Stimulated activated CD8-positive, alpha-beta memory T cell treated with anti-CD3 and anti-CD28 coated beads, Interleukin-12 subunit alpha, Interleukin-12 subunit beta, amount 100 ng/mL, for 4 hours (primary cell): ENCODE measurements at regions not wholly inside any gene's neighbourhood (a gene's known extent, or its start where the extent isn't known, plus 50 kb on each side); places are given as distances from the start of the nearest gene placed in this dataset.
"Not testable (repeated sequence)": the region's sequence is repeated elsewhere in the genome, so short reads cannot be mapped to it uniquely, and the experiment has no call there.

Experiments used
- DNase-seq: peaks from one replicate; pipeline ENCODE4 v3.0.0-alpha.2; 2020; ENCODE audit warnings: low read depth

DNA sequence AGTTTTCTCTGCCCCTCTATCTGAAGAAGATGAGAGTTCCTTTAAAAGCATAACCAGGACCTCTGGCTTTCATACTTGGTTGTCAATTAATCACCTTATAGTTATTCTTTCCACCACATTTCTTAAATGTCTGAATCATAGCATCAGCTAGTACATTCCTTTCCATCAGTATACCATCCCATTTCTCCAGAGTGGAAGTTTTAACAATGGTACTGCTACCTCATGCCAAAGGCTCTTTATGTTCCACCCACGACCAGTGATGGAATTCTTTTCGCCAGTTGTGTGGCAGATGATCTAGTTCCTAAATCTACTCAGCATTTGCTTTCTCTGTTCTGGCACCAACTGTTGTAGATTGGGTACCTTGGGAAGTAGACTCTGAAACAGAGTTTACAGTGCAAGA, 379.8 kb downstream of the ZNF674 start:
- no peak for DNase-seq

DNA sequence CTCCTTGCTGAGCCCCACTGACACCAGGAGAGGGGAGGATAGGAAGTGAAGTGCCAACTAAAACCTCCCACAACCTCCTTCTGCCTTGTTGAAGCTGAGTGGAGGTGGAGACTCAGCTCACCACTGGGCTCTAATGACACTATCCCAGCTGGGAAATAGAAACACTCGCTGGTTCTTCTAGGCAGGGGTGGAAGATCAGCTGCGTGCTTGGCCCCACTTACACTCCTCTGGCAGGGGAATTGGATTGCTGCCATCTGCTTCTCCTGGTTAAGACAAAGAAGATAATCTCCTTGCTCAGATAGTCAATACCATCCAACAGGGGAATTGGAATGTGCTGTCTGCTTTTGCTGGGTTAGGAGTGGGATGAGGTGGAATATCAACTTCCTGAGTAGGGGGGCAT, 392.5 kb downstream of the ZNF674 start:
- DNase-seq: no peak

GRCh38 chrX:46151332-46151731, 393.9 kb downstream of the ZNF674 start:
- DNase-seq: not testable (repeated sequence)

- DNase-seq: no peak
These were observed 400.7 kb downstream of the ZNF674 start for GRCh38 chrX:46144566-46144965.

DNA sequence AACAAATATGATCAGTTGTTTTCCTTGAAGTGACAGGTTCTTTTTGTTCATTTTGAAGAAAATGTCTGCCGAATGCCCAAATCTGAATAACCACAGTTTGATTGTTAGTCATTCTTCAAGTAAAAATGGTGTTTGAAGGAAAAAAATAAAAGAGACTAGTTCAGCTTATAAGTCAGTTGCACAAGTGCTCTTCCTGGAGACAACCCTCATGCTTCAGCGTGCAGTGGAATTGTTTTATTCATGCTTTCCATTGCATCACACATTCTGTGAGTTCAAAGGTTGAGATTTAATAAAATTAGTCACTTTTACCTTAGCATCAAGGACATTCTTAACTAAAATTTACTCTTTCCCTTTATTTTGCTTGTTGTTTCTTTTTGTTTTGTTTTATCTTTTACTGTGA, 404.9 kb downstream of the ZNF674 start:
- no peak for DNase-seq

DNA sequence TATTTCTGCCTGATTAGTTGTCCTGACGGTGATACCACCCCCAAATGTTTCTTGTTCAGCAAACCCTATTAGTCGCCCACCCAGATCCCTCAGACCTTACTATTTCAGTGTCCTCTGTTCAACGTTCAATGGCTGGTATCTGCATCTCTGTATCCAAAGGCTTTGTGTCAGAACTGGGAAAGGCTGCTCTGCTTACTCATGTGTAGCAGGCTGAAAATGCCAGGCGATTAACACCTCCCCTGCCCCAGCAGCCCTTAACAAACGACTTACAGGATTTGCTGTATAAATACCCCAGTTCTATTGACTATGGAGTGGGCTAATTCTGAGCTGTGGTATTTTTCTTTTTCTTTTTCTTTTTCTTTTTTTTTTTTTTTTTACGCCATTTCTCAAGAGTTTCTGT, 415.0 kb downstream of the ZNF674 start:
- no peak for DNase-seq

DNA sequence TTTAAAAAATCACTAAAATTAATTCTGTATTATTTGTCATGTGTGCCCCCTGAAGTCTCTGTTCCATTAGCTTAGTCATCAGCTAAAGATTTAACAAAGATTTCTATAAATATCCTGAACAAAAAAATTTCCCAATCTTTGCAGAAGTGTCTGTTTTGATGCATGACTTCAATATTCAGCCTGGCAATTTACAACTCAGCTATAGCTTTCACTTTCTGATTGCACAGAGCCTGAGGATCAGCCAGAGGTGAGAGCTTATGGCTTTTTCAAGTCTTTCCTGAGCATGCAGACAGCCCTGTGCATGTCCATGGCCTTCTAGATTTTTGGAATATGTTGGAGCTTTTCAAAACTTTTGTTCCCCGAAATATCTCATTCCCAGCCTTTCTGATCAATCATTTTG, 420.1 kb downstream of the ZNF674 start:
- DNase-seq: no peak

- DNase-seq: no peak
These were observed 428.0 kb downstream of the ZNF674 start for GRCh38 chrX:46117234-46117633.

GRCh38 chrX:46087310-46087709, 457.9 kb downstream of the ZNF674 start:
- not testable (repeated sequence) for DNase-seq

DNA sequence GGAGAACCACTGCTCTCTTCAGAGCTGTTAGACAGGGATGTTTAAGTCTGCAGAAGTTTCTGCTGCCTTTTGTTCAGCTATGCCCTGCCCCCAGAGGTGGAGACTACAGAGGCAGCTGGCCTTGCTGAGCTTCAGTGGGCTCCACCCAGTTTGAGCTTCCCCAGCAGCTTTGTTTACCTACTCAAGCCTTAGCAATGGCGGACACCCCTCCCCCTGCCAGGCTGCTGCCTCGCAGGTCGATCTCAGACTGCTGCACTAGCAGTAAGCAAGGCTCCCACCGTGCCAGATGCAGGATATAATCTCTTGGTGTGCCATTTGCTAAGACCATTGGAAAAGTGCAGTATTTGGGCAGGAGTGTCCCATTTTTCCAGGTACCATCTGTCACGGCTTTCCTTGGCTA, 465.1 kb downstream of the ZNF674 start:
- not testable (repeated sequence) for DNase-seq

GRCh38 chrX:46072791-46073190, 472.4 kb downstream of the ZNF674 start:
- DNase-seq: no peak

- DNase-seq: no peak
These were observed 472.8 kb downstream of the ZNF674 start for GRCh38 chrX:46072372-46072771.

DNA sequence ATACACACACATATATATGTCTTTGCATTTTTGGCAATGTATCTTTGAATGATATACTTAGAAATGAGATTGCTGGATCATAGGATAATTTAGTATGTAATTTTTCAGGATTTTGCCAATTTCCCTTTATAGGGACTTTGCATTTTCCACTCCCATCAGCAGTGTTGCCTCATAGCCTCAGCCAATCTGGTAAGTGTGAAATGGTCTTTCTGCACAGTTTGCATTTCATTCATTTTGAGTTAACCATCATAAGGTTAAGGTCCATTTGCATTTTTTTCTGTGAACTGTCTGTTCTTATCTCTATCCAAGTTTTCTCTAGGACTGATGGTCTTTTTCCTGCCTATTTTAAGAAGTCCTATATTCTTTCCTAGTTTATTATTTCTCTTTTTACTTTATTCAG, 474.8 kb downstream of the ZNF674 start:
- DNase-seq: no peak

DNA sequence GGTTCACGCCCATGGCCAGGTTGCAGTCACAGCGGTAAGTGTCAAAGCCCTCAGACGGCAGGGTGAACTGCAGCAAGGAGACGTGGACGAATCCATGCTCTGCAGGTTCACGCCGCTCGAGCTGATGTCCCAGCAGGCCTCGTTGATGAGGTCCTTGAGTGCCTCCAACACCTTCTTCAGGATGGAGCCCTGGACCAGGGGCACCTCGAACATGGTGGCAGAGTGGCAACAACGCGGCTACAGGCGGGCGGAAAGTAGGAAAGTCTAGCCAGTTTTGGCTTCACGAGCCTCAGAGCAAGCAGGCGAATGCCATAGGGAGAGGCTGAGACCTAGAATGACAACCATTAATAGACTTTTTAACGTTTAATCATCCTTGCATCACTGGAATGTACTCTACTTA, 485.9 kb downstream of the ZNF674 start:
- DNase-seq: no peak

DNA sequence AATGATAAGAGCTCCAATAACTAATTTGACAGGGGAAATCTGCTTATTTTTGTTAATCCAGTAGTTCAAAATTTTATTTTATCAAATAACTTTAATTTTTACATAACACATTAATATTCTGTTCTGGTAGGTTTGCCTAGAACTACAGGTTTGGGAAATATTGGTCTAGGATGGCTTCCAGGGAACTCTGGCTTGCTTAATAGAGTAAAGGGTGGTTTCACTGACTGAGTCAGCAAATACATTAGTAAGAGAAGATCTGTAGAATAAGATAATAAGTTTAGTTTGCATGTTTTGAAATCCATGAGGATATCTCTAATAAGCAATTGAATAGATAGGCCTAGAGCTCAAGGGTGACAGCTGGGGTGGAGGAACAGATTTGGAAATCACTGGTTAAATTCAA, 500.7 kb downstream of the ZNF674 start:
- no peak for DNase-seq

DNA sequence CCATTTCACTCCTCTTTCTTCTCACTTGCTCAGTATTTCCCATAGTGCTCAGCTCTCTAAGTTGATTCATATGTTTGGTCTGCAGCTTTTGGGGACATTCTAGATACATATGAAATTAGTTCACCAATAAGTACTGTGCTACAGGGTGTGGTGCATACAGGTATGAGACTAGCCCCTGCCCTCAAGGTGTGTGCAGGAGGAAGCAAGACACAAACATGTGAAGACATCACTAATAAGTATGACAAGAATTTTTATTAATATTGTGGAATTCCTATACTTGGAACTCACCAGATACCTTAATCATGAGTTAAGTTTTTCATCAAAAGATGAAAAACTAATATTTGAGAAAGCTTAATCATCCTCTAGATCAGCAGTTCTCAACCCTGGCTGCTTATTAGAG, 505.2 kb downstream of the ZNF674 start:
- DNase-seq: no peak

GRCh38 chrX:46039526-46039925, 505.7 kb downstream of the ZNF674 start:
- no peak for DNase-seq

DNA sequence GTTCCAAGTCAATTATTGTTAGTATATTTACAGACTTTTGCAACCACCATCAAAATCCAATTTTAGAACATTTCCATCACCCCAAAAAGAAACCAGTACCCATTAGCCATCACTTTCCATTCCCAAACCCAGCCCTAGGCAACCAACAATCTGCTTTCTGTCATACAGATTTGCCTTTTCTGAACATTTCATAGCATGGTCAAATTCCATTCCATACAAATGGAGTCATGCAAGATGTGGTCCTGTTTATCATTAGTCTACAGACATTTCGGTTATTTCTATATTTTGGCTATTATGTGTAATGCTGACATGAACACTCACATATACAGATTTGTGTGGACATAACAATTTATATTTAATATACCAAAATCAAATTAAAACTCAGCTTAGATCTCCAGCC, 508.7 kb downstream of the ZNF674 start:
- DNase-seq: no peak

GRCh38 chrX:46034868-46035267, 510.4 kb downstream of the ZNF674 start:
- no peak for DNase-seq

- DNase-seq: no peak
These were observed 515.4 kb downstream of the ZNF674 start for GRCh38 chrX:46029777-46030176.

- no peak for DNase-seq
These were observed 528.9 kb downstream of the ZNF674 start for GRCh38 chrX:46016296-46016695.

GRCh38 chrX:46015653-46016052, 529.6 kb downstream of the ZNF674 start:
- DNase-seq: no peak

- no peak for DNase-seq
These were observed 552.7 kb downstream of the ZNF674 start for GRCh38 chrX:45992402-45993123.

DNA sequence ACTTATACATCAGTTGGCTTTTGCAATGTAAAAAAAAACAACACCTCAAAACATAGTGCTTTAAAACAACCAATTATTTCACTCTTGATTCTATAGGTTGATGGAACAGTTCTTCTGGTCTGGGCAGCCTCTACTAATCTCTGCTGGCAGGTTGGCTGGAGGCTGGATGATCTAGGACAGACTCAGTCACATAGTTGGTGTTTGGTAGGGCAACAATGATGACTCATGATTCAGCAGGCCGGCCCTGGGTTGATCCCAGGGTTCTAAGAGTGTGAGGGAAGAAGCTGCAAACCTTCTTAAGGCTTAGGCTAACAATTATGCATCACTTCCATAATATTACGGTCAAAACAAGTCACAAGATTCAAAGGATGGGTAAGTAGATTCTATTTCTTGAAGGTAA, 558.2 kb downstream of the ZNF674 start:
- DNase-seq: no peak

DNA sequence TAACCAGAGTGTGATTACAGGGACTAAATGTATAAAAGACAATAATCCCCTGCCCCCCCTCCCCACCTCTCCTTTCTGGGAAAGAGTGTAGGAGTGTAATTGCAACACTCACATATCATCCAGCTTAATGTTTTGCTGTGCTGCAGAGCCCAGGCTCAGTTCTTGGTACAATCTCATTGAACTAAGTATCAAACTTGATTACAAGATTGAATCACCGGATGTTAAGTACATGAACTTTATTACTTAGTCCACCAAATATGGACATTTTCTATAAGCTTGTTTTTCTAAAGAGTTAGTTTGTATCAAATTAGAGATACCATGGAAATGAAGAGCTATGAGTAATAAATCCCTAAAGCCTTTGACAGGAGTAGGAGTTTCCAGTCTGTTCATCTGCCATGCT, 559.1 kb downstream of the ZNF674 start:
- DNase-seq: no peak
